ENCODE measurements at regions not wholly inside any gene's neighbourhood (a gene's known extent, or its start where the extent isn't known, plus 50 kb on each side); places are given as distances from the start of the nearest gene placed in this dataset.

- intact Hi-C loops (cut with DNase I; ENCODE audit: low total_unique reads), result no loop called here
- peaks cover 0 to 3% of the 10 kb centered on the region in 2 donors for H3K4me1 ChIP-seq
- H3K27ac ChIP-seq, result peak overlapping the region; percentile 8 to 40
- TF ChIP-seq CTCF (IDR thresholded peaks at IDR 0.05) (peak in 1 of 4 experiments; percentile 15), POLR2A (IDR thresholded peaks at IDR 0.05) (no peak)
- no peak for DNase-seq
- no peaks in the 10 kb centered on the region for H3K27me3 ChIP-seq
- H3K9me3 ChIP-seq, result no peaks in the 10 kb centered on the region
- H3K36me3 ChIP-seq, result no peaks in the 10 kb centered on the region
- peak overlapping the region in 1 of 2 donors; percentile 2 for H3K4me3 ChIP-seq
Measured at GRCh38 chr9:16266648-16267276, 603.7 kb downstream of the BNC2 start.

- Histone ChIP-seq H3K4me1 (peaks cover 0 to 3% of the 10 kb centered on the region in 2 donors), H3K36me3 (no peaks in the 10 kb centered on the region), H3K27ac (peak overlapping the region; percentile 8 to 40), H3K4me3 (peak overlapping the region in 1 of 2 donors; percentile 2), H3K9me3 (no peaks in the 10 kb centered on the region), H3K27me3 (no peaks in the 10 kb centered on the region)
- DNase-seq, result no peak
- TF ChIP-seq POLR2A (IDR thresholded peaks at IDR 0.05) (no peak), CTCF (IDR thresholded peaks at IDR 0.05) (no peak)
- intact Hi-C loops (cut with DNase I; ENCODE audit: low total_unique reads), result no loop called here
Measured at GRCh38 chr9:16267281-16268066, 603.0 kb downstream of the BNC2 start.

GRCh38 chr9:16268067-16268881, 602.2 kb downstream of the BNC2 start:
- no peak for DNase-seq
- intact Hi-C loops (cut with DNase I; ENCODE audit: low total_unique reads), result no loop called here
- Histone ChIP-seq H3K36me3 (no peaks in the 10 kb centered on the region), H3K27me3 (no peaks in the 10 kb centered on the region), H3K4me3 (no peak overlapping the region), H3K9me3 (no peaks in the 10 kb centered on the region), H3K27ac (peak overlapping the region in 1 of 2 donors; percentile 40), H3K4me1 (peaks cover 0 to 3% of the 10 kb centered on the region in 2 donors)
- TF ChIP-seq POLR2A (IDR thresholded peaks at IDR 0.05), result no peak
- TF ChIP-seq CTCF (IDR thresholded peaks at IDR 0.05), result no peak

GRCh38 chr9:16271967-16272366, 598.5 kb downstream of the BNC2 start:
- no peak for TF ChIP-seq POLR2A (IDR thresholded peaks at IDR 0.05)
- TF ChIP-seq CTCF (IDR thresholded peaks at IDR 0.05), result no peak
- Histone ChIP-seq H3K27ac (no peak overlapping the region), H3K36me3 (no peaks in the 10 kb centered on the region), H3K4me1 (peaks cover 0 to 3% of the 10 kb centered on the region in 2 donors), H3K4me3 (no peak overlapping the region), H3K27me3 (no peaks in the 10 kb centered on the region), H3K9me3 (no peaks in the 10 kb centered on the region)
- intact Hi-C loops (cut with DNase I; ENCODE audit: low total_unique reads), result no loop called here
- DNase-seq, result no peak
